ENCODE measurements at regions not wholly inside any gene's neighbourhood (a gene's known extent, or its start where the extent isn't known, plus 50 kb on each side); places are given as distances from the start of the nearest gene placed in this dataset.

DNA sequence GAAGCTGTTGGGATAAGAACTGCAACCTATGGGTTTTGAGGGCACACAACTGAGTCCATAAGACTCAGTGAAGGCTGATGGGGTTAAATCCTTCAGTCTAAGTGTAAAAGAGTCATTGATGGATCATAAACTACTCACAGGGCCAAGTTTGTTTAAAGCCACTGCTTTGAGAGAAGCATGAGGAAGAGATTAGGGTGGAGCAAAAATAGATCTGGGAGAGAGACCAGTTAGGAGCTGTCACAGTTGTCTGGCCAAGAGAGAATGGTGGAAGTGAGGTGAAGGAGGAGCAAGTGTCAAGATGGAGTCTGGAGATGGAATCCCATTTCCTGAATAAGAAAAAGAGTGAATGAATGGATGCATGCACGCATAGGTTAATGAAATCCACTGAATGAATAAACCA, 379.1 kb upstream of the CDH11 start:
- TF ChIP-seq, protein P1, sequence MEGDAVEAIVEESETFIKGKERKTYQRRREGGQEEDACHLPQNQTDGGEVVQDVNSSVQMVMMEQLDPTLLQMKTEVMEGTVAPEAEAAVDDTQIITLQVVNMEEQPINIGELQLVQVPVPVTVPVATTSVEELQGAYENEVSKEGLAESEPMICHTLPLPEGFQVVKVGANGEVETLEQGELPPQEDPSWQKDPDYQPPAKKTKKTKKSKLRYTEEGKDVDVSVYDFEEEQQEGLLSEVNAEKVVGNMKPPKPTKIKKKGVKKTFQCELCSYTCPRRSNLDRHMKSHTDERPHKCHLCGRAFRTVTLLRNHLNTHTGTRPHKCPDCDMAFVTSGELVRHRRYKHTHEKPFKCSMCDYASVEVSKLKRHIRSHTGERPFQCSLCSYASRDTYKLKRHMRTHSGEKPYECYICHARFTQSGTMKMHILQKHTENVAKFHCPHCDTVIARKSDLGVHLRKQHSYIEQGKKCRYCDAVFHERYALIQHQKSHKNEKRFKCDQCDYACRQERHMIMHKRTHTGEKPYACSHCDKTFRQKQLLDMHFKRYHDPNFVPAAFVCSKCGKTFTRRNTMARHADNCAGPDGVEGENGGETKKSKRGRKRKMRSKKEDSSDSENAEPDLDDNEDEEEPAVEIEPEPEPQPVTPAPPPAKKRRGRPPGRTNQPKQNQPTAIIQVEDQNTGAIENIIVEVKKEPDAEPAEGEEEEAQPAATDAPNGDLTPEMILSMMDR (conservative IDR thresholded peaks at IDR 0.05 in 1 of 2, IDR thresholded peaks at IDR 0.05 in 1 of 2; ENCODE audit: low read depth in 1 of 2, low read length in 2 of 2): no peak
- no peak for TF ChIP-seq EZH2 (IDR thresholded peaks at IDR 0.05; ENCODE audit: low read length, missing control alignments)
